ENCODE measurements at regions not wholly inside any gene's neighbourhood (a gene's known extent, or its start where the extent isn't known, plus 50 kb on each side); places are given as distances from the start of the nearest gene placed in this dataset.

DNA sequence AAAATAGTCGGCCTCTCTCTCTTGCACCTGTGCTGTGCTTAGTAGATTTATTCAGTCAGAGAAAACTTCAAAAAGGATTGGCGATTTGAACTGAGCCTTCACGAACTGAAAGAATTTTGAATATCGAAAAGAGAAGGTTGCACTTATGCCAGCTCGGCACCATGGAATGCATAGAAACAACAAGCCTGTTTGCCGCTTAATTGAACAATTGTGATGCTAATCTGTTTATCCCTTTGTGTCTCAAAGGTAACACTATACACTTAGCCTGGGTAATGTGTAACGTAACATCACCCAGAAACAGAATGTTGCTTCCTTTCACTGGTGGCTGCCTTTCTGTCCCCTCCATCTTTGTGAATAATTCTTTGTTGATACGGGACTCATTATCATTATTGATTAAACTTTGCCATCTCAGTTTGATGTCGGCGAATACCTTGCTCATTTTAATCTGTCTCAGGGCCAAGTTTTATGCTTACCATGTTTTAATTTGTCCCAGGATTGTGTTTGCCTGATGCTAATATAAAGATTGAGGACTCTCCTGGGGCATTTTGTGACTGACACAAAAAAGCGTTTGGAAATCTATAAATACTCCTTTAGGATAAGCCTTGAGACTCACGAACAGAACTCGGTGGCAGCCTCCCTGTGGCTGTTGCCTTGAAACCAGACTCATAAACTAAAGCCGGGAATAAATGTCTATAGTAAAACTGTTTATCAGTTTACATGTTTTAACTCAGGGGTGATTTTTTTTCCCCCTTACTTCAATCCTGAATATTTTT lies 400.5 kb downstream of the RAPGEF2 start:
- DNase-seq, result no peak

DNA sequence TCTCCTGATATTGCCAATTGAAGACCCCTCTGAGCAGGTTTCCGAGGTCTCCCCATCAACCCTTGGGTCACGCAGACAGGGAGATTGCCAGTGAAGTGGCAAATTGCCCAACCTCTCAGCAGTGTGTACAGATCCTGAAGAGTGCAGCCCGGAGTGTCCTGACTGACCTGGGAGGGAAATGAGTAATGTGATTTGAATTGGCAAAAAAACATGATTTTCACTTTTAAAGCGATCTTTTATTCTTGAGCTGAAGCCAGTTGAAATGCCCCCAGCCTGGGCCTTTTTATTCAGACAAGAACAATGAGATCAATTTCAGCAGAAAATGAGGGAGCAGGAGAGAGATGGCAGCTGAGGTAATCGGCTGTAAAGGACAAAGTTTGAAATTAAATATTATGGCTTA lies 401.8 kb downstream of the RAPGEF2 start:
- DNase-seq, result no peak

DNA sequence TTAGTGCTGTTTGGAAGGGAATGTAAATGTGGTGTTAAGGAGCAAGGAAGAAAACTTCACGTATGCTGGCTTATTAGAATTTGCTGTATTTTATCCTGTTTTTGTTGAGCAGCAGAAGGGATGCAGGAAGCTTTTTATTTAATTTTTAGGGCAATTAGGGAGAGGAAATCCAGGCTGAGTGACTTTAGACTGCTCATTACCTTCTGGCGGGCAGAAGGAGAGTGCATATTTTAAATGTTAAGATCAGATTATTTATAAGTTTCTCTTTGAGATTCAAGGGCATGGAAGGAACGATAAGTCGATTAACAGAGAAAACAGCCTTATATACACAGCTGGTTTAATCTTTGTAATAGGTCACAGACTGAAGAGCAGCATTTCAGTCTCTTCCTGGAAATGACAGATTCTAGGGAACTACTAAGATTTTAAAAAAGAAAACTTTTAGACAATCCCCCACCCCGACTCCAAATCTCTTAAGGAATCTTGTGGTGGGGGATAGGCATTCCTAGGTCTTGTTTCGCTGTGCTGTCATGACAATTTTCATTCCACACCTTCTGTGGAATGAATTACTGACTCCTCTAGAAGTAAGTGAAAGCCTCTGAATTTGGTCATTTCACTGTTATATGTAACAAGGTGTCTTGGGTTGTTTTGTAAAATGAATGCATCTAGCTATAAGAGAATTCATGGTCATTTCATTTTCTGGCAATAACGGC lies 402.5 kb downstream of the RAPGEF2 start:
- no peak for DNase-seq

DNA sequence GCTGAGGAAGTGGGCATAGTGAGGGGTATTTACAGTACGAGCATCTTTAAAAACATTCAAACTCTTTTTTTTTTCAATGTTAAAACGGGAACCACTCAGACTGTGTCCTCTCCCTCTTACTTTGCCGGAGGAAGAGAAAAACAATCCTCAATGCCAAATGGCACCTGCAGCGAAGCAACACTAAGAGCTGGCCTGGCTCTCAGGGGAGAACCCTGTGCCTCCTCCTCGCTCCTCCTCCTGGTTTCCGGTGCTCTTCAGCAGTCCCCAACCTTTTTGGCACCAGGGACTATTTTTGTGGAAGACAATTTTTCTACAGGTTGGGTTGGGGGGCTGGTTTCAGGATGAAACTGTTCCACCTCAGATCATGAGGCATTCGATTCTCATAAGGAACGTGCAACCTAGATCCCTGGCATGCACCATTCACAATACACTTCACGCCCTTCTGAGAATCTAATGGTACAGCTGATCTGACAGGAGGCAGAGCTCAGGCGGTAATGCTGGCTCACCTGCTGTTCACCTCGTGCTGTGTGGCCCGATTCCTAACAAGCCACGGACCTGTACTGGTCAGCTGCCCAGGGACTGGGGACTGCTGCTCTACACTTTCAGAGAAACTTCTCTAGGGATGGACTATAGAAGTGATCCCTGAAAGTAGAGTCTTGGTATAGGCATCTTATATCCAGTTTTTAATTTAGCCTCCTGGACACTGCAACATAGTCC lies 404.1 kb downstream of the RAPGEF2 start:
- DNase-seq, result no peak

DNA sequence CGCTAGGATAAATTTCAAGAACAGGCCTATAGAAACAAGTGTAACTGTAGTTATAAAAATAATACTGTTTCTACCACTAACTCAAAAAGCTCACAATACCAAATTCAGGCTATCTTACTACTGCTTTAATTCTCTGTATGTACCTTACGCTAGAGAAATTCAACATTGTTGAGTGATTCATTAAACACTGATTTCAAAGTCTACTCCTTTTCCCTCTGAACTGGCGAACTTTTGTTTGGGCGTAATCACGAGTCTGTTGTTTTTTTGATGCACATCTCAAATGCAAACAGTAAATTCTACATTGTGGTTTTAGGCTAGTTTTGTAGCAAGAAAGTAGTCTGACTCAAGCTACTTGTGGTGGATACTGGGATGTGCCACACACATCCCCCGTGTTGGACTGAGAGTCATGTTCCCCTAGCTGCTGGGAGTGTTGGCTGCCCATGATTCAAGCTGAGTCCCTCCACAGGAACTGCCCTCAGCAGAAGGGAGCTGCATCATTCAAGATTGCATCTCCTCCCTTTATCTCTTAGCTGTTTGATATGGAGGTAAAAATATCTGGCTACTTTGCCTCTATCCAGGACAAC lies 406.1 kb downstream of the RAPGEF2 start:
- DNase-seq, result no peak

DNA sequence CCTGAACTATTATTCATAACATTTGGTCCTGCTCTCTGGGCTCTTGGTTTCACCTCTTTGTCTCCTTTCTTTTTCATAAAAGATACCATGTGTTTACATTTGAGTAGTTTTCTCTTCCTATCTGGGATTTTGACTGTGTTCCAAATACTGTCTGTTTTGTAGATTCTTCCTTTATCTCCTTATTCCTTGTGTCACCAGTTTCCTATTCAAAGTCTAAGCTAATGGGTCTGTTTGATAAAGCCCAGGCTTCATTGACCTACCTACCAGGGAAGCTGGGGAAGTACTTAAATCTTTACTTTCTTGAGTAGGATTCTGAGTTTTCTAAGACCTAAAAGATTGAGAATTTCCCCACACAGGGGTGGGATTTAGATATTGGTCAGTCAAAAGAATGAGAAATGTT lies 409.5 kb downstream of the RAPGEF2 start:
- no peak for DNase-seq

DNA sequence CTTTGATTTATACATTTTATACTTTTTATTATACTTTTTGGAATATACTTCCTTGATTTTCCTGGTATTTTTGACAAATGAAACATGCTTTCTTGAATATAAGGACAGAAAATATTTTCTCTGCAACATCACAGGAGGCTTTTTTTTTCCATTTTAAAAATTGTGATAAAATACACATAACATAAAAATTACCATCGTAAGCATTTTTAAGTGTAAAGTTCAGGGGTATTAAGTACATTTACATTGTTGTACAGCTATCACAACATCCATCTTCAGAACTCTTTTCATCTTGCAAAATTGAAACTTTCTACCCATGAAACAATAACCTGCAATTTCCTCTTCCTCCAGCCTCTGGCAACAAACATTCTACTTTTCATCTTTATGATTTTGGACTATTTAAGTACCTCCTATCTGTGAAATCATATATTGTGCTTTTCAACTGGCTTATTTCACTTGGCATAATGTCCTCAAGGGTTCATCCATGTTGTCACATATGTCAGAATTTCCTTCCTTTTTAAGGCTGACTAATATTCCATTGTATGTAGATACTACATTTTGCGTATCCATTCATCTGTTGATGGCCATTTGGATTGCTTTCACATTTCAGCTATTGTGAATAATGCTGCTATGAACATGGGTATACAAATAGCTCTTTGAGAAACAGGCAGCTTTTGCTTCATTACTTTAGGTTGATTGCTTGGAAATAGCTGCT lies 412.6 kb downstream of the RAPGEF2 start:
- DNase-seq, result no peak

DNA sequence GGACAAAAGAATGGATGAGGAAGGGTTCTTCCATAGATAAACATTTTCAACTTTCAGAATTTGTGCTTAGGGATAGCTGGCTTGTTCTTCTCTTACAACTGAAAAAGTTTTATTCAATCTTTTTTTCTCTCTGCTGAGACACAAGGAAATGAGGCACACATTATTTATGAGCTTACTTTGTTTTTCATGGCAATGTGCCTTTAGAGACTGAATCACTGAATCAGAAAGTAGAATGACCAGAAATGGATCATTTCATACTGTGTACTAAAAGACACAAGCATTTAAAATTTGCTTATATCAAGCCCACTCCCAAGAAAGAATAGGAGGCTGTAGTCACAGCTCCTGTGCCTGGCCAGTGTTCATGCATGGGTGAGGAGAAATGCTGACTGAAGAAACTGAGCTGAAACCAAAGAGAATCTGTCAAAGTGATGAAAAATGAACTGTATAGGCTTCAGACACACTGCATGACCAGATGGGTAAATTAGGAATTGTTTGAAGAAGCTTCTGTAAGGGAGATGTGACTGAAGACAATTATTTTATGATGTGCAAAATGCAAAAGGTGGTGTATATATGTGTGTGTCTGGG lies 413.8 kb downstream of the RAPGEF2 start:
- DNase-seq, result no peak

DNA sequence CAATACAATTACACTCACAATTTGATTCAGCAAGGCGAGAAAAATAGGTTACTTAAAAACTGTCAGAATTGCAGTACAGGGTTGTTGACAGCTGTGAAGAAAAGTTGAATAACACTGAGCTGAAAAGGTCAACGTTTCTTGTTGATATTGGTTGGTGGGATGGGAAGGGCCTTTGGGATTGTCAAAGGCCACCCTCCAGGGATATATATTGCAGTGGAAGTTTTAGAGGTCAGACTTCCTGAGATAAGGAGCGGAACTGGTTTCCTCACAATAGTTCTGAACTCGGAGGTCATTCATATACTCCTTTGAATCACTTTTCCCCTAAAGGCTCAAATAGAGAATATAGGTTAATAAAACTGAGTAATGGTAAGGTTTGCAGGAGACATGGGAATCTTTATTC lies 417.2 kb downstream of the RAPGEF2 start:
- DNase-seq, result no peak

DNA sequence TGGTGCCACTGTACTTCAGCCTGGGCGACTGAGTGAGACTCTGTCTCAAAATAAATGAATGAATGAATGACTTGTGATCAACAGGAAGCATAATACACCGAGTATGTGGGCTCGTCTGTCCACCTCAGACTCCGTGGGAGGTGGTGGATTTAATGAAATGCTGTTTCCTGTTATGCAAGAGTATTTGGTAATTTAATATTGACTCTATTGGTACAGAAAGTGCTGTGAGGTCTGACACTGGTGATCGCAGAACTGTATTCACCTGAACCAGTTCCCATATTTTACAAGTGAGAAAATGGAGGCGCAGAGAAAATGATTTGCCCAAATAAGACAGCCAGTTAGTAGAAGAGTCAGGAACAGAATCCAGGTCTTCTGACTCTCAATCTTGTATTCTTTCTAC lies 423.3 kb downstream of the RAPGEF2 start:
- DNase-seq, result no peak

DNA sequence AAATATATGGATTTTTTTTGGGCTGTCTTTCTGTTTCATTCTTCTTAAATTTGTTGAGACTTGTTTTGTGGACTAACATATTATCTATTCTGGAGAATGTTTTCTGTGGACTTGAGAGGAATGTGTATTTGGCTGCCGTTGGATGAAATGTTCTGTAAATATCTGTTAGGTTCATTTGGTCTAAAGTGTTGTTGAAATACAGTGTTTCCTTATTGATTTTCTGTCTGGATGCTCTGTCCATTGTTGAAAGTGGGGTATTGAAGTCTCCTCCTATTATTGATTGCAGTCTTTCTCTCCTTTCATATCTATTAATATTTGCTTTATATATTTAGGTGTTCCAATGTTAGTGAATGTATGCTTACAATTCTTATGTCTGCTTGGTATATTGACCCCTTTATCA lies 431.8 kb downstream of the RAPGEF2 start:
- no peak for DNase-seq

DNA sequence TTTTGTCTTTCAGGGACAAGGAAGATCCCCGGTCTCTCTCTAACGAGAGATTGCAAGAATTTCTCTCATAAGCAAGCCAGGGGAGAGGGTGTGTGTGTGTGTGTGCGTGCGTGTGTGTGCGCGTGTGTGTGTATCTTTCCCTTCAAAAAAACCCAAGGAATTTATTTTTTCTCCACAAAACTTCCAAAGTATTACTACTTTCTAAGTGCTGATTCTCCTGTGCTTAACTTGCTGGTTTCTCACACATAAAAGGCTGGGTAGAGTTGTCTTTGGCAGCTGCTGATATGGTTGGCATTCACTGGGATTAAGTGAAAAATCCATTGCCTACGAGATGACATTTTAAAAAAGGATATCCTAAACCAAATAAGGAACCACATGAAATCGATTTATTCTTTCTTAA lies 435.7 kb downstream of the RAPGEF2 start:
- DNase-seq, result no peak

DNA sequence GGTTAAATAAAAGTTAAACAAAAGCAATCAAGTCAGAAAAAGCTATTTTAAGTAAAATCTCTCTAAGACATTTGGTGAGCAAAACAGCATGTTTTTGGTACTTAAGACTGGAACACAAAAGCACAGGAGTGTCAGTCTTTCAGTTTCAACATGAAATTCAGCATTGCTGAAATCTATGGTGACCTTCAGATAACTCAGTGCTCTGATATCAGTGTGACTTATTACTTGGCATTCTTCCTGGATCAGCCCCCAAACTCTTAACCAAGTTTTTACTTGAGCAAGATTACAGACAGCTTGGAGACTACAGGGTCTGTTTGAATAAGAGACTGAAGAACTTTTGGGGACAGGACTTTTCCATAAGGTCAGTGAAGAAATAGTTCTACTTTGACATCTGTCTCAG lies 437.2 kb downstream of the RAPGEF2 start:
- DNase-seq, result no peak

DNA sequence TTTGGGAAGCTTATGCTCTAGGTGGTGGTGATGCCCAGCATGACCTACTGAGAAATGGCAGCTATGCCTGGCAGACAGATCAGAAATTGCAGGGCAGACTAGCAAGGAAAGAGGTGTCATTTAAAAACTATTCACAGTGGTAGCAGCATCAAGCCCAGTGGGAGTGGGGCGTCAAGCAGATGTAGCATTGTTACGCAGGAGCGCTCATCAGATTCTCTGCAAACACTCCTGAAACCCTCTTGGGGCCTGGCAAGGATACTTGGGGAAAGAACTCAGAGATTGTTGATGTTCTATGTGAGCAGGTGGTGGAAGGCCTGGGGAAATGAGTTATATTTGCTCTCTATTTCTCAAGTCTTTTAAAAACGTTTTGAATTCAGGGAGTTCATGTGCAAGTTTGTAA lies 437.6 kb downstream of the RAPGEF2 start:
- no peak for DNase-seq

DNA sequence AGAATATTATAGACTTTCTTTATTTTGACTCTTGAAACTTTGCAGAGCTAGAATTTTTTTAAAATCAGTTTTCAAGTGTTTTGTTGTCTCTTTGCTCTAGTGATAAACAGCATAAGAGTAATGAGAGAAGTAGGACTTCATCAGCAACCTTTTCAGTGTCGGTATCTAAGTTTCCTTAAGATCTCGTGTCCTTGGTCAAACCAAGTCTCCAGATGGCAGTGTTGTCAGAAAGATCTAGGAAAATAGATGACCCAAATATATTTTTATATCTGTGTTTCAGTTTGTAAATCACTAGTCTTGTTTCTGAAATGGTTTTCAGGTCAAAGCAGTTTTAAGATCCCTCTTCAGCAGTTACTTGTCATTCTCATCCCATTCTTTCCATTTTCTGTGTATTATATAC lies 438.3 kb downstream of the RAPGEF2 start:
- no peak for DNase-seq

DNA sequence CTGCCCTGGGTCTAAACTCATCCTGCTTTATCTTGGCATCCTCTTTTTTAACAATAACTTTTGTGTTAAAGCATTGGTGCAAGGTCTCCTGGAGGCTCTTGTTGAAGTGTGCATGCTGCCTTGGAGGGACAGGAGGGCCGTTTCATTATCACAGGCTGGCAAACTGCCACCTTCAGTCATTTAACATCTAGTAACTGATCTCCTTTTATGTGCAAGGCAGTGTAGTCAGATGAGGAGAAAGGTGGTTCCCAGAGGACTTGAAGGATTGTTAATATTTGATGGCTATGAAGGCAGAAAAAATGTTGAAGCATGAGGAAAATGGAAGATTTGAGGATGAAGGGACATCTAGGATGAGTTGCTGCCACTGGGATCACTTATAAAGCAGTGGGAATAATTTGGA lies 439.4 kb downstream of the RAPGEF2 start:
- DNase-seq, result no peak

DNA sequence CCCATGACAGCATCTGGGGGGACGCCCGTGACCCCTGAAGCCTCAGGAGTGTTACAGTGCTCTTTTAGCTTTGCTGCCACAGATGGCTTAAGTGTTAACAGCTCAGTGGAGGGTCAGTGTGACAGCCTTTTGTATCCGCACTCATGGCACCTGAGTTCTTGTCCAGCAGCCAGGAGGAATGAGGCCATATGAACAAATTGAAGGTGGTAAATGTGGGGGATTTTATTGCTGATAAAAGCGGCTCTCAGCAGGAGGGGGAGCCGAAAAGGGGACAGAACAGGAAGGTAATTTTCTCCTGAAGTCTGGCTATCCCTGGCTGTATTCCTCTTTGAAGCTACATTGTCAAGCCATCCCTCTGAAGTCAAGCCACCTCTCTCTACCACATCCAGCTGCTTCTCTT lies 441.0 kb downstream of the RAPGEF2 start:
- DNase-seq, result no peak

DNA sequence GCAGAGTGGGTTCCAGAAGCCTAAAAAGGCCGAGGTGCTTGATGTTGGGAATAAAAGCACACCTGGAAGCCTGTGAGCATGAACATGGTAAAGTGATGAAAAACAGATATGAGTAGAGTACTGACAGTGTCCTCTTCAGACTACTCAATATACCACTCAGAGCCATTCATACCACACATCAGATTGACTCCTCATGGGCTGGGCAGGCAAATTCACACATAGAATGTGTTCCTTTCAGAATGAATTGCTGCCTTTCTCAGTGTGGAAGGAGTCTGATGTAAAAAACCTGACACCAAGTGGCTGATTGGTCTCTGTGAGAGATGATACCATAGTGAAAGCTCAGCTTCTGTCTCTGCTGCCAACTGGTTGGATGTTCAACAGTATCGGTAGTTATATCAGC lies 442.7 kb downstream of the RAPGEF2 start:
- no peak for DNase-seq

DNA sequence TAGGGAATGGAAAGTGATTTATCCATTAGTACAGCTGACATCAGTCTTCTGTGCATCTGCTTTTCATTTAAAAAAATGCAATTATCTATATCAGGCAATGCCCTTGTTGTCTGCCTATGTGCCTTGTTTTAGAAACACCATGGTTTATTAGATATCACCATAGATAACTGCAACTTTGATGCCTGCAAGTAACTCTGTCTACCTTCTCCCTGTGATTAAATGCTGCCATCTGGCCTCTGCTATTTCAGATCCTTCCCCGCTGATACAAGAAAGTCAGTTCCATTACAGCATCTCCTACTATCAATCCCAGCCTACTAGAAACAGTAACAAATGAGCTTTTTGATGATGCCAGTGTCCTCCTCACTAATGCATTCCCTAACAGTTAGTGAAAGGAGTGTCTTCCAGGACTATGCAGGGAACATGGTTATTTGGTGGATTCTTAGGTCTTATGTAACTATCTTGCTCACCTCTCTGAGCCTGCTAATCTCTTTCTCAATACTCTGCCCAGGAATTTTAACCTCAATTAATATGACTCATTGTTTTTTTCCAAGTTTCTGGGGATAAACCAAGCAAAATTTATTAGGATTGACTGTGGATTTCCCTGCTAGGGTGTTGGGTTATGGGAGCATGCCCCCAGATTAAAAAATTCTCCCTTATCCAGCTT lies 444.9 kb downstream of the RAPGEF2 start:
- DNase-seq, result no peak

DNA sequence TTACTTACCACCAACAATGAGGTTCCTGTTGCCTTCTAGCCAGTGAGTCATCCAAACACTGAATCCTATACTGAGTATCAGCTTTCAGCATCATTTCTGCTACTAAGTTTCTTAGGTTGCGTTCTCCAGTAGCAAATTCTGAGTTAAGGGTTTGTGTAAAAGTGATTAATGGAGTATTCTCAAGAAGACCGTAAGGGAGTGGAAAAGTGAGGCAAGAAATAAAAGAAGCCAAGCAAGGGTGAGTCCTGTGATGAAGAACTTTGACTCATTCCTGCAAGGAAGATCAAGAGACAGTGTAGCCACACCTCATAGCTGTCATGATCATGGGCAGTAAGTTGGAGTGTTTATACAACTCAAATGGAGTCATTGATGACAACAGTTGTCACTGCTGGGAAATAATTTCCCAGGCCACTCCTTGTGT lies 446.2 kb downstream of the RAPGEF2 start:
- no peak for DNase-seq

DNA sequence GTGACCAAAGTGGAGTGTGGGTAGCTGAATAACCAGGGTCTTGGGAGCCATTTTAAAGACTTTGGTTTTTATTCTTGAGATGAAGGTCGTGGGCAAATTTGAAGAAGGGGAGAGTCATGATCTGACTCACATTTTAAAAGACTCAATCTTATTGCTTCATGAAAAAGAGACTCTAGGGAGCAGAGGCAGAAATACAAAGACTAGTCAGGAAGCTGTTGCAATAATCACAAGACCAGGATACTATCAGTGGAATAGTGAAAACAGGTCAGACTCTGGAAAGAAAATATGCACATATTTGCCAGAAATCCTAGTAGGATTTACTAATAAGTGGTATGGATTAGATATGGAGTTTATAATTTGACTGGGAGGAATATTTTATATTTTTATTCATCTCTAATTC lies 448.4 kb downstream of the RAPGEF2 start:
- no peak for DNase-seq

Measured in activated gamma-delta T cell (primary cell).